Osteoblast (primary cell): ENCODE measurements at regions not wholly inside any gene's neighbourhood (a gene's known extent, or its start where the extent isn't known, plus 50 kb on each side); places are given as distances from the start of the nearest gene placed in this dataset.

ENCODE experiments used
- DNase-seq: peaks from one replicate; pipeline ENCODE4 v3.0.0; 2011; ENCODE audit warnings: low spot score, mixed read lengths; ENCODE audit not compliant: insufficient read length; ENCODE audit errors: missing footprints
- H2AFZ ChIP-seq: 2 replicates; pipeline ENCODE4 v1.6.0; 2011; ENCODE audit warnings: mild to moderate bottlenecking, low read length
- H3K27ac ChIP-seq: 2 replicates; pipeline ENCODE4 v1.5.1; 2011; ENCODE audit warnings: mild to moderate bottlenecking, low read depth, low read length, moderate library complexity
- H3K27me3 ChIP-seq: 2 replicates; pipeline ENCODE4 v1.6.0; 2012; ENCODE audit warnings: mild to moderate bottlenecking, control low read depth, inconsistent platforms, low read length, moderate library complexity; ENCODE audit not compliant: insufficient read depth
- H3K36me3 ChIP-seq: 2 replicates; pipeline ENCODE4 v1.5.1; 2011; ENCODE audit warnings: mild to moderate bottlenecking, low read length, control low read depth, moderate library complexity; ENCODE audit not compliant: insufficient read depth
- H3K4me1 ChIP-seq: 2 replicates; pipeline ENCODE4 v1.5.1; 2011; ENCODE audit warnings: mild to moderate bottlenecking, low read length, control low read depth, moderate library complexity; ENCODE audit not compliant: insufficient read depth
- H3K4me2 ChIP-seq: 2 replicates; pipeline ENCODE4 v1.6.0; 2011; ENCODE audit warnings: mild to moderate bottlenecking, low read length; ENCODE audit not compliant: insufficient read depth
- H3K4me3 ChIP-seq: fragments of 200-600 bp; sonication (generic); 3 replicates; pipeline ENCODE4 v1.5.1; 2012; ENCODE audit warnings: mild to moderate bottlenecking, low read length, inconsistent platforms; ENCODE audit not compliant: insufficient read depth
- H3K79me2 ChIP-seq: 2 replicates; pipeline ENCODE4 v1.6.0; 2012; ENCODE audit warnings: mild to moderate bottlenecking, low read length, control low read depth, inconsistent platforms; ENCODE audit not compliant: insufficient read depth
- H3K9me3 ChIP-seq: 2 replicates; pipeline ENCODE4 v1.5.1; 2011; ENCODE audit warnings: low read depth, low read length, control low read depth
- H4K20me1 ChIP-seq: 2 replicates; pipeline ENCODE4 v1.6.0; 2012; ENCODE audit warnings: mild to moderate bottlenecking, low read length, control low read depth; ENCODE audit not compliant: insufficient read depth
- CTCF ChIP-seq: IDR thresholded peaks from 2 replicates; pipeline ENCODE4 v1.5.1; 2011; ENCODE audit warnings: mild to moderate bottlenecking, low read depth, low read length, moderate library complexity; ENCODE audit errors: extremely low read depth

GRCh38 chr2:217228732-217229131, 368.9 kb upstream of the TNP1 start:
- DNase-seq: no peak

GRCh38 chr2:217227794-217228193, 367.9 kb upstream of the TNP1 start:
- Histone ChIP-seq H3K4me1 (peaks cover 27% of the 10 kb centered on the region), H4K20me1 (no peaks in the 10 kb centered on the region)

More at GRCh38 chr2:217228732-217229131, 368.9 kb upstream of the TNP1 start:
- no peak overlapping the region for H2AFZ ChIP-seq
- no peak overlapping the region for H3K4me2 ChIP-seq
- no peaks in the 10 kb centered on the region for H4K20me1 ChIP-seq
- no peak overlapping the region for H3K27ac ChIP-seq
- no peaks in the 10 kb centered on the region for H3K36me3 ChIP-seq
- no peak for TF ChIP-seq CTCF
- H3K4me1 ChIP-seq: peaks cover 17% of the 10 kb centered on the region
- H3K79me2 ChIP-seq: no peaks in the 10 kb centered on the region
- H3K9me3 ChIP-seq: no peaks in the 10 kb centered on the region
- no peaks in the 10 kb centered on the region for H3K27me3 ChIP-seq
- H3K4me3 ChIP-seq: no peak overlapping the region

GRCh38 chr2:217225596-217225995, 365.7 kb upstream of the TNP1 start:
- Histone ChIP-seq H3K79me2 (no peaks in the 10 kb centered on the region), H3K36me3 (no peaks in the 10 kb centered on the region), H4K20me1 (no peaks in the 10 kb centered on the region), H2AFZ (no peak overlapping the region), H3K27ac (no peak overlapping the region), H3K9me3 (no peaks in the 10 kb centered on the region), H3K4me3 (no peak overlapping the region), H3K27me3 (no peaks in the 10 kb centered on the region), H3K4me2 (no peak overlapping the region), H3K4me1 (peaks cover 30% of the 10 kb centered on the region)
- no peak for DNase-seq
- TF ChIP-seq CTCF: no peak

More at GRCh38 chr2:217227794-217228193, 367.9 kb upstream of the TNP1 start:
- Histone ChIP-seq H3K4me2 (no peak overlapping the region), H3K79me2 (no peaks in the 10 kb centered on the region), H3K9me3 (no peaks in the 10 kb centered on the region), H3K36me3 (no peaks in the 10 kb centered on the region), H3K4me3 (no peak overlapping the region), H2AFZ (no peak overlapping the region), H3K27ac (no peak overlapping the region), H3K27me3 (no peaks in the 10 kb centered on the region)
- DNase-seq: no peak
- no peak for TF ChIP-seq CTCF

- Histone ChIP-seq H3K36me3 (no peaks in the 10 kb centered on the region), H2AFZ (peak overlapping the region; percentile 49), H3K27me3 (no peaks in the 10 kb centered on the region), H3K4me1 (peaks cover 30% of the 10 kb centered on the region), H3K79me2 (no peaks in the 10 kb centered on the region), H3K27ac (peak overlapping the region; percentile 65), H3K4me3 (peak overlapping the region; percentile 7), H4K20me1 (no peaks in the 10 kb centered on the region), H3K4me2 (peak overlapping the region; percentile 56), H3K9me3 (no peaks in the 10 kb centered on the region)
- no peak for TF ChIP-seq CTCF
- peak; percentile 86 for DNase-seq
Measured at GRCh38 chr2:217223222-217223930, 363.5 kb upstream of the TNP1 start.
